OCI-LY1 (cell line): ENCODE measurements at regions not wholly inside any gene's neighbourhood (a gene's known extent, or its start where the extent isn't known, plus 50 kb on each side); places are given as distances from the start of the nearest gene placed in this dataset.

Source experiments
- EZH2 ChIP-seq: fragments of 200-600 bp; sonication (generic), shearing (Covaris generic); IDR thresholded peaks from 2 replicates; pipeline ENCODE4 v1.8.0; 2017; ENCODE audit warnings: borderline replicate concordance, mixed run types, mild to moderate bottlenecking, antibody characterized with exemption, low read length, moderate library complexity, mixed read lengths
- TF ChIP-seq, protein P1 (sequence below): fragments of 200-600 bp; sonication (generic), shearing (Covaris generic); IDR thresholded peaks from 2 replicates; pipeline ENCODE4 v1.5.1; 2017; ENCODE audit warnings: mild to moderate bottlenecking, antibody characterized with exemption, low read length, moderate library complexity, mixed read lengths

DNA sequence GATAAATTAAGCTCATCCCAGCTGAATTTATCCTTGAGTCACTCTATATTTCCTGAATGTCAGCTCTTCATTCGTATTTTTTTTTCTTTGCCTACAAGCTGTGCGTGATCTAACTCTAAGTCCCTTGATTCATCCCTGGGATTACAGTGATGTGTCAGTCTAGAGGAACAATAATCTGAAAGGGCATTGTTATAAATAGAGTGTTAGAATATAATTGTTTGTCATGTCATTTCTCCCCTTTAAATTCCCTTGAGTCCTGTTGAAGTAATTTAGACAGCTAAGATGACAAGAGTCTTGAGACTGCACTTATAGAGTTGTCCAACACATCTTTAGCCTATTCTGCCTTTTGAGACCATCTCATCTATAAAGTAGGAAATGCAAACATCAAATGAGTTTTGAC is 621.8 kb downstream of the ZIC1 start:
- TF ChIP-seq EZH2: no peak
- TF ChIP-seq, protein P1, sequence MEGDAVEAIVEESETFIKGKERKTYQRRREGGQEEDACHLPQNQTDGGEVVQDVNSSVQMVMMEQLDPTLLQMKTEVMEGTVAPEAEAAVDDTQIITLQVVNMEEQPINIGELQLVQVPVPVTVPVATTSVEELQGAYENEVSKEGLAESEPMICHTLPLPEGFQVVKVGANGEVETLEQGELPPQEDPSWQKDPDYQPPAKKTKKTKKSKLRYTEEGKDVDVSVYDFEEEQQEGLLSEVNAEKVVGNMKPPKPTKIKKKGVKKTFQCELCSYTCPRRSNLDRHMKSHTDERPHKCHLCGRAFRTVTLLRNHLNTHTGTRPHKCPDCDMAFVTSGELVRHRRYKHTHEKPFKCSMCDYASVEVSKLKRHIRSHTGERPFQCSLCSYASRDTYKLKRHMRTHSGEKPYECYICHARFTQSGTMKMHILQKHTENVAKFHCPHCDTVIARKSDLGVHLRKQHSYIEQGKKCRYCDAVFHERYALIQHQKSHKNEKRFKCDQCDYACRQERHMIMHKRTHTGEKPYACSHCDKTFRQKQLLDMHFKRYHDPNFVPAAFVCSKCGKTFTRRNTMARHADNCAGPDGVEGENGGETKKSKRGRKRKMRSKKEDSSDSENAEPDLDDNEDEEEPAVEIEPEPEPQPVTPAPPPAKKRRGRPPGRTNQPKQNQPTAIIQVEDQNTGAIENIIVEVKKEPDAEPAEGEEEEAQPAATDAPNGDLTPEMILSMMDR: no peak
